Prostate gland (tissue), 2 donors: ENCODE measurements at regions not wholly inside any gene's neighbourhood (a gene's known extent, or its start where the extent isn't known, plus 50 kb on each side); places are given as distances from the start of the nearest gene placed in this dataset.

Source experiments
- POLR2A ChIP-seq: fragments of 450-650 bp; IDR thresholded peaks from one replicate; pipeline ENCODE4 v1.6.1; 2016; ENCODE audit warnings: antibody characterized with exemption, mild to moderate bottlenecking
- TF ChIP-seq, protein P1 (sequence below), 4 experiments: fragments of 200-600 bp in 2 of 4; fragments of 450-650 bp in 2 of 4; sonication (generic) in 2 of 4; IDR thresholded peaks; 1 replicate in 3 of 4; 2 replicates in 1 of 4; pipeline ENCODE4 v1.5.1; 2016 to 2019; ENCODE audit warnings: antibody characterized with exemption in 4 of 4, mild to moderate bottlenecking in 2 of 4, moderate library complexity in 2 of 4

- TF ChIP-seq, protein P1, sequence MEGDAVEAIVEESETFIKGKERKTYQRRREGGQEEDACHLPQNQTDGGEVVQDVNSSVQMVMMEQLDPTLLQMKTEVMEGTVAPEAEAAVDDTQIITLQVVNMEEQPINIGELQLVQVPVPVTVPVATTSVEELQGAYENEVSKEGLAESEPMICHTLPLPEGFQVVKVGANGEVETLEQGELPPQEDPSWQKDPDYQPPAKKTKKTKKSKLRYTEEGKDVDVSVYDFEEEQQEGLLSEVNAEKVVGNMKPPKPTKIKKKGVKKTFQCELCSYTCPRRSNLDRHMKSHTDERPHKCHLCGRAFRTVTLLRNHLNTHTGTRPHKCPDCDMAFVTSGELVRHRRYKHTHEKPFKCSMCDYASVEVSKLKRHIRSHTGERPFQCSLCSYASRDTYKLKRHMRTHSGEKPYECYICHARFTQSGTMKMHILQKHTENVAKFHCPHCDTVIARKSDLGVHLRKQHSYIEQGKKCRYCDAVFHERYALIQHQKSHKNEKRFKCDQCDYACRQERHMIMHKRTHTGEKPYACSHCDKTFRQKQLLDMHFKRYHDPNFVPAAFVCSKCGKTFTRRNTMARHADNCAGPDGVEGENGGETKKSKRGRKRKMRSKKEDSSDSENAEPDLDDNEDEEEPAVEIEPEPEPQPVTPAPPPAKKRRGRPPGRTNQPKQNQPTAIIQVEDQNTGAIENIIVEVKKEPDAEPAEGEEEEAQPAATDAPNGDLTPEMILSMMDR (IDR thresholded peaks at IDR 0.05): no peak
- no peak for TF ChIP-seq POLR2A
These were observed 312.1 kb downstream of the TAFA4 start for GRCh38 chr3:68620211-68620610.
